HG03432 (cell line): ENCODE measurements at regions not wholly inside any gene's neighbourhood (a gene's known extent, or its start where the extent isn't known, plus 50 kb on each side); places are given as distances from the start of the nearest gene placed in this dataset.

ENCODE experiments used
- ATAC-seq: cut with Tn5 transposase; IDR thresholded peaks from one replicate; pipeline ENCODE4 v1.9.1; 2021; ENCODE audit warnings: mild to moderate bottlenecking, moderate library complexity; ENCODE audit not compliant: unreplicated experiment

GRCh38 chr1:90561103-90561783 is 155.9 kb downstream of the BARHL2 start:
- no peak for ATAC-seq

DNA sequence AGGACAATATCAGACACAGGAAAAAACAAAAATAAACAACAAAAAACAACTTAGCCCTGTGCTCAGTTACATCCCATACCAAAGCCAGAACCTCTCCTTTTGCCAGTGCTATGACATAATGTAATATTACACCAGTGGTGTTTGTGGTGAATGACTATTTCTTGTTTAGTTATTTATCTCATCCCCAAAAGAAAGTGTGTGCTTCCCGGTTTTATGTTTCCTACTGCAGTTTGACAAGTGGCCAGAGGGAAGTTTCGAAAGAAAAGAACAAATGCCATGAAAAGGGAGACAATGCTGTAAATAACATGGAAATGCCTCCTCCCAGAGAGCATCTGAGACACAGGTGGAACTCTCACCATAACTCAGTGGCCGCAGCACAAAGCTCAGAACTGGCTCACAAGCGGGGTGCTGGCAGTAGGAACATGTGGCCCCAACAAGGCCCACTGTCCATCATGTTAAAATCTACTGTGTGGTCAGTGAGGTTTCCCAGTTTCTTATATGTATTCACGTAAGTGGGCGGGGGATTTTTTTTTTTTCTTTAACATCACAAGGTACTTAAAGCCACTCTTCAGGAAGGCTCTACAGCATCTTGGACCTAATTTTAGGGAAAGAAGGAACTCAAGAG is 158.2 kb downstream of the BARHL2 start:
- ATAC-seq = no peak

GRCh38 chr1:90558126-90558525 is 159.0 kb downstream of the BARHL2 start:
- no peak for ATAC-seq

DNA sequence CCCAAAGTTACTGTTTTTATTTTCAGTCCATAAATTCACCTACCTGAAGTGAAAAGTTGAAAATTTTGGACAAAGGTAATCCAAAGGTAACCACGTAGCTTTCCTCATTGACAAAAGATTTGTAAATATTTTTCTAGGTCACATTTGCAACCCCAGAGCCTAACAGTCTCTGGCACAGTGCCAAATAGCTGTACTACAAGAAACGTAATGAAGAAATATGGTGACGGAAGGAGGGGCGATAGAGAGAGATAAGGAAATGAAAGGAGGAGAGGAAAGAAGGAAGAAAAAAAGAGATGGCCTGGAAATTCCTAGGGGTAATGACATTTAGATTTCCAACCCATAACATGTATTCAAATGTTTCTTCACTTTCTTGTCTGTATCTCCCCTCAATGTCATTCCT is 159.4 kb downstream of the BARHL2 start:
- no peak for ATAC-seq

DNA sequence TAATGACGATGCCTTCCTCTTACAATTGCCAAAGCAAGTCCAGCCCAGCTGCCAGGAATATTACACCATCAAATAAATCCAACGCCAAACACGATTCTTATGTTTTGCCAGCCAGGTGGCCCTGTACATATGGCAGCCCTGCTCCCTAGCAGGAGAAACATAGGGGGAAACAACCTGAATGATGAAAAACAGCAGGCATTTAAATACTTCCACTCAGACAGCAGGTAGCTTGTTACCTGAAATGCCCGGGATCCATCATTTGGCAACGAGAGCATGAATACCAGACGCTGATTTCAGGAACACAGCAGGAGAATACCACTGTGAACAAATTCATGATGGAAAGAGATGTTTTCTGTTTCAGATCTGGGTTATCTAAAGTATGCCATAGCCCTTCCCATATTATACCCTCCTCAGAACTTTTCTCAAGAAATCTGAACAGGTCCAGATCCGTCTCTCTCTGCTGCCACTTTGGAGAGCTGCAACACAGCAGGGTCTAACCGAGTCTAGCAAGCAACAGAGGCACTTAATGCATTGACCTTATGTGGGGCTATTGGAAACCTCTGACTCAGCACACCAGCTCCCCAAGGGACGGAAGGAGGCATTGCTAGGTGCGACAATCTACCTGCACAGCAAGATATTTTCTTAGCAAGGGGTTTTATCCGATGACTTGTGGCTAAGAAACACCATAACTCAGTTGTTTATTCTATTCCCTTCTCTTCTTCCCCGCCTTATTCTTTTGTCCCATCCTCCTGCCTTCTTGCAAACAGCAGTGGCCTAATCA is 166.3 kb downstream of the BARHL2 start:
- ATAC-seq = no peak

- no peak for ATAC-seq
These were observed 172.7 kb downstream of the BARHL2 start for GRCh38 chr1:90544356-90544755.

- ATAC-seq = no peak
These were observed 179.3 kb downstream of the BARHL2 start for GRCh38 chr1:90537606-90538362.

- no peak for ATAC-seq
These were observed 182.3 kb downstream of the BARHL2 start for GRCh38 chr1:90534663-90535295.

GRCh38 chr1:90534116-90534515 is 183.0 kb downstream of the BARHL2 start:
- no peak for ATAC-seq

- no peak for ATAC-seq
These were observed 190.1 kb downstream of the BARHL2 start for GRCh38 chr1:90526954-90527353.

DNA sequence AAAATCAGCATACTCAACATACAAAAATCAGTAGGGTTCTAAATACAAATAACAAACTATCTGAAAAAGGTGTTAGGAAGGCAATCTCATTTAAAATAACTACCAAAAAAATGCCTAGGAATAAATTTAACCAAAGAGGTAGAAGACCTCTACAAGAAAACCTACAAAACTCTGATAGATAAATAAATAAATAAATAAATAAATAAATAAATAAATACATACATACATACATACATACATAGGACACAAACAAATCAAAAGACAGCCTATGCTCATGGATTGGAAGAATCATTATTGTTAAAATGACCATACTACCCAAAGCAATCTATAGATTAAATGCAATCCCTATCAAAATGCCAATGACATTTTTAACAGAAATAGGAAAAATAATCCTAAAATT is 194.7 kb downstream of the BARHL2 start:
- ATAC-seq = no peak

GRCh38 chr1:90513956-90514355 is 203.1 kb downstream of the BARHL2 start:
- no peak for ATAC-seq

DNA sequence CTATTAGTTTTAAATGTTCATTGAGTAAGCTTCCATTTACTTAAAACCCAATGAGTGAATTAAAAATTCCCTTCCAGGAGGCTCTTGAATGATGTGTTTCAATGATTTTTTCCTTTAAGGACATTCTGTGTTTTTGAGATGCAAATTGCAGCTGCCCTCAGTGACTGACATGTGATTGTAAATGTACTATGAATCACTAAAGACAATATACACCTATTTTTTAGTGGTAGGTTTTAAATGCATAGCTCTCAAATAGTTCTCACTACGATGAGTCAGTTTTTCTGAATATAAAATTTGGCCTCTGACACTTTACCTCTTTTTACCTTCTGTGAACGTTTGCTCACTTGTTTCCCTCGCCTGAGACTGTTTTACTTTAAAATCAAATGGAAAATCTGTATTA is 204.7 kb downstream of the BARHL2 start:
- no peak for ATAC-seq

GRCh38 chr1:90510143-90510542 is 207.0 kb downstream of the BARHL2 start:
- peak; percentile 37 for ATAC-seq

GRCh38 chr1:90509225-90510048 is 207.7 kb downstream of the BARHL2 start:
- ATAC-seq = peak; percentile 62

GRCh38 chr1:90508376-90509167 is 208.5 kb downstream of the BARHL2 start:
- ATAC-seq = no peak

DNA sequence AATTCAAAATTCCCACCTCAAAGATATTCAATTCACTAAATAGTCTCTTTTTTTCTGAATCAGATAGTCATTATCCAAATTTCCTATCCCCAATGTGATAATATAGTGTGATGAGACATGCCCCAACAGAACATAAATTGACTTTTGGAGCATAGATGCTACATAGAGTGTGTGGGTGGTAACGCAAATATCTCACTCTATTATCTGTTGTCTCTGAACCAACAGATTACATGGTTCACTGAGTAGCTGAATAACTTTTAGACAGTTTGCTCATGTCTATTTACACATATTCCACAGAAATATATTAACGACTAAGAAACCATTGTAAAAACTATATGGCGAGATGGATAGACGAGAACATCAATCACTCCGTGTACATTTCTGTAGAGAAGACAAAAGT is 209.9 kb downstream of the BARHL2 start:
- no peak for ATAC-seq

- no peak for ATAC-seq
These were observed 211.3 kb downstream of the BARHL2 start for GRCh38 chr1:90505806-90506205.

- ATAC-seq = no peak
These were observed 212.6 kb downstream of the BARHL2 start for GRCh38 chr1:90504509-90504908.
